ENCODE measurements at regions not wholly inside any gene's neighbourhood (a gene's known extent, or its start where the extent isn't known, plus 50 kb on each side); places are given as distances from the start of the nearest gene placed in this dataset.

DNA sequence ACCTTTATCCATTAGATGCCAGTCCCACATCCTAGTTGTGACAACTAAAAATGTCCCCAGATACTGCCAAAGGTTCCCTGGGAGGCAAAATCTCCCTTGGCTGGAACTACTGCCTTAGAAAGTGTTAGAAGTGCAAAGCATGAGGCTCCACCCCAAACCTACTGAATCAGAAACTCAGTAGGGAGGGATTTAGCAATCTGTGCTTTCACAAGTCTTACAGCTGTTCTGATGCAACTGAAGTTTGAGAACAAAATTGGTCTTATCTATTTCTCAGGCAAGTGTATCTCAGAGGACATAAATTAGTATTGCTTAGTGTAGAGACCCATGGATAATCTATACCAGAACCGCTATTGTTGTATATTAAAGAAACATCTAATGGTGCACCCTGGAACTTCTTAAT is 70.2 kb downstream of the CLDN1 start:
- intact Hi-C loops (cut with DNase I): no loop called here
- Histone ChIP-seq H3K4me3 (no peak overlapping the region), H3K9me3 (no peaks in the 10 kb centered on the region), H3K27ac (no peak overlapping the region), H3K36me3 (no peaks in the 10 kb centered on the region), H3K27me3 (no peaks in the 10 kb centered on the region), H3K4me1 (no peaks in the 10 kb centered on the region)
- no peak for DNase-seq (ENCODE audit: low spot score in 2 of 2)
- TF ChIP-seq, protein P1, sequence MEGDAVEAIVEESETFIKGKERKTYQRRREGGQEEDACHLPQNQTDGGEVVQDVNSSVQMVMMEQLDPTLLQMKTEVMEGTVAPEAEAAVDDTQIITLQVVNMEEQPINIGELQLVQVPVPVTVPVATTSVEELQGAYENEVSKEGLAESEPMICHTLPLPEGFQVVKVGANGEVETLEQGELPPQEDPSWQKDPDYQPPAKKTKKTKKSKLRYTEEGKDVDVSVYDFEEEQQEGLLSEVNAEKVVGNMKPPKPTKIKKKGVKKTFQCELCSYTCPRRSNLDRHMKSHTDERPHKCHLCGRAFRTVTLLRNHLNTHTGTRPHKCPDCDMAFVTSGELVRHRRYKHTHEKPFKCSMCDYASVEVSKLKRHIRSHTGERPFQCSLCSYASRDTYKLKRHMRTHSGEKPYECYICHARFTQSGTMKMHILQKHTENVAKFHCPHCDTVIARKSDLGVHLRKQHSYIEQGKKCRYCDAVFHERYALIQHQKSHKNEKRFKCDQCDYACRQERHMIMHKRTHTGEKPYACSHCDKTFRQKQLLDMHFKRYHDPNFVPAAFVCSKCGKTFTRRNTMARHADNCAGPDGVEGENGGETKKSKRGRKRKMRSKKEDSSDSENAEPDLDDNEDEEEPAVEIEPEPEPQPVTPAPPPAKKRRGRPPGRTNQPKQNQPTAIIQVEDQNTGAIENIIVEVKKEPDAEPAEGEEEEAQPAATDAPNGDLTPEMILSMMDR (IDR thresholded peaks at IDR 0.05): no peak

DNA sequence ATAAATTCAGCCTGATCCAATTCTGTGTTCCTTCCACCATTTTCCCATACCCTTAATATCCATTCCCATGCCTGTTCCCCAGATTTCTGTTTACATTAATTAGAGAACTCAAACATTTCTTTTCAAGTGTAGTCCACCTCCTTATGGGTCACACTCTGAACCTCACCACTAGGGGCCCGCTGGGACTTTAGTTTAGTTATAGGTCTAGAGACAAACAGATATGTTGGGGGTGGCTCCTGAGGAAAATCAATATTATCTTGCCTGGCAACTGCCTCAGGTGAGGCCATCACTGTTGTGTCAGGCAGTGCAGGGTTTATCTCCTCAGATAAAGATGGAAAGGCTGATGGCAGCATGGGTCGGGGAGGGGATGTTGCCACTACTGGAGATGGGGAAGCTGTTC is 72.8 kb downstream of the CLDN1 start:
- H3K4me1 ChIP-seq: no peaks in the 10 kb centered on the region
- H3K9me3 ChIP-seq: peaks cover 0 to 3% of the 10 kb centered on the region in 2 donors
- intact Hi-C loops (cut with DNase I): no loop called here
- TF ChIP-seq, protein P1 (IDR thresholded peaks at IDR 0.05): no peak
- H3K36me3 ChIP-seq: no peaks in the 10 kb centered on the region
- H3K4me3 ChIP-seq: no peak overlapping the region
- H3K27ac ChIP-seq: no peak overlapping the region
- no peaks in the 10 kb centered on the region for H3K27me3 ChIP-seq
- no peak for DNase-seq (ENCODE audit: low spot score in 2 of 2)

DNA sequence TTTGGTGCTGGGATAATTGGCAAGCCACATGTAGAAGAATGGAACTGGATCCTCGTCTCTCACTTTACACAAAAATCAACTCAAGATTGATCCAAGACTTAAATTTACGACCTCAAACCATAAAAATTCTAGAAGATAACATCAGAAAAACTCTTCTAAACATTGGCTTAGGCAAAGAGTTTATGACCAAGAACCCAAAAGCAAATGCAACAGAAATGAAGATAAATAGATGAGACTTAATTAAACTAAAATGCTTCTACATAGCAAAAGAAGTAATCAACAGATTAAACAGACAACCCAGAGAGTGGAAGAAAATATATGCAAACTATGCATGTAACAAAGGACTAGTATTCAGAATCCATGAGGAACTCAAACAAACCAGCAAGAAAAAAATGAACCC is 80.1 kb downstream of the CLDN1 start:
- H3K36me3 ChIP-seq: no peaks in the 10 kb centered on the region
- no peak overlapping the region for H3K27ac ChIP-seq
- H3K9me3 ChIP-seq: peaks cover 0 to 17% of the 10 kb centered on the region in 2 donors
- intact Hi-C loops (cut with DNase I): no loop called here
- H3K27me3 ChIP-seq: no peaks in the 10 kb centered on the region
- H3K4me3 ChIP-seq: no peak overlapping the region
- no peaks in the 10 kb centered on the region for H3K4me1 ChIP-seq
- TF ChIP-seq, protein P1 (IDR thresholded peaks at IDR 0.05): no peak
- DNase-seq (ENCODE audit: low spot score in 2 of 2): no peak

DNA sequence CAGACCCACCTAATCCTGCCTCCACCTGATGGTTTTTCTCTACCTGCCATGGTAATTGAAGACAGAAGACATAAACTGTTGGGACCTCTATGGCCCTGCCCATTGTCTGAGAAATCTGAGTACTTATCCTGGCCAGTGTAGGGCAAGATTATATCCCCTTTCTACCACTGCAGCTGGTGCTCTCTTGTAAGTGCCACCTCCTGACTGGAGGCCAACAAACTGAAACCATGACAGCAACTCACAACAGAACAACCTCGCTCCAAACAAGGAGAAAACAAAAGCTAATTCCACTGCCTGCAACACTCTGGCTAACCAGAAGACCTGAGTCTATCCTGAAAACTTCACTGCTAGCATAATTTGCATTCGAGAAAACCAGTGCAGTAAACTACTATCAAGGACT is 82.9 kb downstream of the CLDN1 start:
- DNase-seq (ENCODE audit: low spot score in 2 of 2): no peak
- intact Hi-C loops (cut with DNase I): no loop called here
- Histone ChIP-seq H3K9me3 (peaks cover 0 to 13% of the 10 kb centered on the region in 2 donors), H3K4me1 (no peaks in the 10 kb centered on the region), H3K27me3 (no peaks in the 10 kb centered on the region), H3K36me3 (no peaks in the 10 kb centered on the region), H3K27ac (no peak overlapping the region), H3K4me3 (no peak overlapping the region)
- TF ChIP-seq, protein P1 (IDR thresholded peaks at IDR 0.05): no peak

DNA sequence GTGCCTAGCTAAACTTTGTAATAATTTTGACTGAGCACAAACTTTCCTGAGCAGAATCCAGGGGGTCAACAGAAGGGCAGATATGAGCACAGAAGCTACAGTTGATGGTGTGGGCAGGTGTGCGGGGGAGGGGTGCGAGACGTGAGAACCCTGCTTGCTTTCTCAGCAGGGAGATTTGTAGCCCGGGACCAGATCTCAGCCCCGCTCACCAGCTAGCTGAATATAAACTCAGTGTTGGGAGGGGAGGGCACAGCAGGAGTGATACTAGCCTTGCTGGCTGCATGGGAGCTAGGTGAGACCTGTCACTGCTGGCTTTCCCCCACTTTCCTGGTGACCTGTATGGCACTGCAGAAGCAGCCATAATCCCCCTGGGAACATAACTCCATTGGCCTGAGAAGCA is 83.4 kb downstream of the CLDN1 start:
- Histone ChIP-seq H3K4me3 (no peak overlapping the region), H3K4me1 (no peaks in the 10 kb centered on the region), H3K36me3 (no peaks in the 10 kb centered on the region), H3K27me3 (no peaks in the 10 kb centered on the region), H3K27ac (no peak overlapping the region), H3K9me3 (peaks cover 0 to 13% of the 10 kb centered on the region in 2 donors)
- intact Hi-C loops (cut with DNase I): no loop called here
- no peak for DNase-seq (ENCODE audit: low spot score in 2 of 2)
- TF ChIP-seq, protein P1 (IDR thresholded peaks at IDR 0.05): no peak

DNA sequence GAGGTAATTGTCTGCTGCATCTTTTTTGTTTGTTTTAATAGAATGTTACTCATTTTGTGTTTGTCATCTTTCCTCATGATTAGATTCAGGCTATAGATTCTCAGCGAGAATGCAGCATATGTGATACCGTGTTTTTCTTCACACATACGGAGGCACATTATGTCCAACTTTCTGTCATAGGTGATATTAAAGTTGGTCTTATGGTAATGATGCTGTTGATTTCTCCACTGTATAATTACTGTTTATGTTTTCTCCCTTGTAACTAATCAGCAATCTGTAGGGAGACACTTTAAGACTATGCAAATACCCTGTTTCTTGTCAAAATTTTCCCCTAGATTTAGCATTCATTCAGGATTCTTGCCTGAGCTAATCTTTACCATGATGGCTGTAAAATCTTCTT is 87.6 kb downstream of the CLDN1 start:
- intact Hi-C loops (cut with DNase I): no loop called here
- no peaks in the 10 kb centered on the region for H3K36me3 ChIP-seq
- no peaks in the 10 kb centered on the region for H3K4me1 ChIP-seq
- H3K27me3 ChIP-seq: no peaks in the 10 kb centered on the region
- no peak overlapping the region for H3K4me3 ChIP-seq
- H3K27ac ChIP-seq: no peak overlapping the region
- no peak for DNase-seq (ENCODE audit: low spot score in 2 of 2)
- peaks cover 0 to 1% of the 10 kb centered on the region in 2 donors for H3K9me3 ChIP-seq
- TF ChIP-seq, protein P1 (IDR thresholded peaks at IDR 0.05): no peak

Data from ascending aorta (tissue), 2 donors.